GDM1 (cell line): ENCODE measurements at regions not wholly inside any gene's neighbourhood (a gene's known extent, or its start where the extent isn't known, plus 50 kb on each side); places are given as distances from the start of the nearest gene placed in this dataset.
"Not testable (repeated sequence)": the region's sequence is repeated elsewhere in the genome, so short reads cannot be mapped to it uniquely, and the experiment has no call there.

Experiments
- DNase-seq: peaks from one replicate; lab custom pipeline; 2025; lab: John Stamatoyannopoulos, UW

- DNase-seq, result no peak
Measured at GRCh38 chr1:187894349-187894748, 1065.6 kb downstream of the PLA2G4A start.

GRCh38 chr1:187903223-187903622 is 1074.5 kb downstream of the PLA2G4A start:
- no peak for DNase-seq

- no peak for DNase-seq
Measured at GRCh38 chr1:187909382-187909781, 1080.6 kb downstream of the PLA2G4A start.

- no peak for DNase-seq
Measured at GRCh38 chr1:187911820-187912219, 1083.1 kb downstream of the PLA2G4A start.

GRCh38 chr1:187920976-187921375 is 1092.2 kb downstream of the PLA2G4A start:
- DNase-seq, result no peak

GRCh38 chr1:187921426-187921825 is 1092.7 kb downstream of the PLA2G4A start:
- no peak for DNase-seq

GRCh38 chr1:187922255-187922654 is 1093.5 kb downstream of the PLA2G4A start:
- no peak for DNase-seq

- no peak for DNase-seq
Measured at GRCh38 chr1:187924252-187924651, 1095.5 kb downstream of the PLA2G4A start.

- DNase-seq, result no peak
Measured at GRCh38 chr1:187928288-187928687, 1099.5 kb downstream of the PLA2G4A start.

- no peak for DNase-seq
Measured at GRCh38 chr1:187928696-187929095, 1099.9 kb downstream of the PLA2G4A start.

- no peak for DNase-seq
Measured at GRCh38 chr1:187931776-187932175, 1103.0 kb downstream of the PLA2G4A start.

- no peak for DNase-seq
Measured at GRCh38 chr1:187933562-187934419, 1105.0 kb downstream of the PLA2G4A start.

- no peak for DNase-seq
Measured at GRCh38 chr1:187936667-187937066, 1107.9 kb downstream of the PLA2G4A start.

- no peak for DNase-seq
Measured at GRCh38 chr1:187938092-187938491, 1109.3 kb downstream of the PLA2G4A start.

- no peak for DNase-seq
Measured at GRCh38 chr1:187942986-187943385, 1114.2 kb downstream of the PLA2G4A start.

GRCh38 chr1:187943606-187944403 is 1115.1 kb downstream of the PLA2G4A start:
- DNase-seq, result no peak

- DNase-seq, result not testable (repeated sequence)
Measured at GRCh38 chr1:187946661-187947060, 1117.9 kb downstream of the PLA2G4A start.

- no peak for DNase-seq
Measured at GRCh38 chr1:187947359-187947758, 1118.6 kb downstream of the PLA2G4A start.

GRCh38 chr1:187948170-187948794 is 1119.5 kb downstream of the PLA2G4A start:
- no peak for DNase-seq

- DNase-seq, result no peak
Measured at GRCh38 chr1:187949567-187949966, 1120.8 kb downstream of the PLA2G4A start.

GRCh38 chr1:187951817-187952216 is 1123.1 kb downstream of the PLA2G4A start:
- no peak for DNase-seq

- no peak for DNase-seq
Measured at GRCh38 chr1:187952446-187952845, 1123.7 kb downstream of the PLA2G4A start.

GRCh38 chr1:187956975-187957374 is 1128.2 kb downstream of the PLA2G4A start:
- DNase-seq, result no peak
